PFSK-1 (cell line): ENCODE measurements at regions not wholly inside any gene's neighbourhood (a gene's known extent, or its start where the extent isn't known, plus 50 kb on each side); places are given as distances from the start of the nearest gene placed in this dataset.

ENCODE experiments used
- FOXP2 ChIP-seq: optimal IDR thresholded peaks from 2 replicates; pipeline ENCODE3; 2011; ENCODE audit warnings: borderline replicate concordance, control low read depth, inconsistent platforms; ENCODE audit not compliant: insufficient read depth; ENCODE audit errors: extremely low read length, extremely low read depth
- POLR2AphosphoS5 ChIP-seq: IDR thresholded peaks from 2 replicates; pipeline ENCODE4 v1.6.1; 2012; ENCODE audit warnings: low read depth, mild to moderate bottlenecking, control low read depth, low read length, moderate library complexity
- SIN3A ChIP-seq: IDR thresholded peaks from 2 replicates; pipeline ENCODE4 v1.6.1; 2012; ENCODE audit warnings: mild to moderate bottlenecking, low read length, moderate library complexity, borderline replicate concordance; ENCODE audit not compliant: insufficient read depth
- TAF1 ChIP-seq: IDR thresholded peaks from 2 replicates; pipeline ENCODE4 v1.6.1; 2012; ENCODE audit warnings: low read length, control low read depth, borderline replicate concordance; ENCODE audit not compliant: insufficient read depth
- TF ChIP-seq, protein P1 (sequence below), 2 experiments: IDR thresholded peaks; 2 replicates each; pipeline versions ENCODE4 v1.6.1 to v1.8.0; 2011 to 2012; ENCODE audit warnings: low read depth in 2 of 2, low read length in 2 of 2, control low read depth in 1 of 2, inconsistent platforms in 1 of 2, mild to moderate bottlenecking in 1 of 2, moderate library complexity in 1 of 2; ENCODE audit not compliant: insufficient read depth in 1 of 2

DNA sequence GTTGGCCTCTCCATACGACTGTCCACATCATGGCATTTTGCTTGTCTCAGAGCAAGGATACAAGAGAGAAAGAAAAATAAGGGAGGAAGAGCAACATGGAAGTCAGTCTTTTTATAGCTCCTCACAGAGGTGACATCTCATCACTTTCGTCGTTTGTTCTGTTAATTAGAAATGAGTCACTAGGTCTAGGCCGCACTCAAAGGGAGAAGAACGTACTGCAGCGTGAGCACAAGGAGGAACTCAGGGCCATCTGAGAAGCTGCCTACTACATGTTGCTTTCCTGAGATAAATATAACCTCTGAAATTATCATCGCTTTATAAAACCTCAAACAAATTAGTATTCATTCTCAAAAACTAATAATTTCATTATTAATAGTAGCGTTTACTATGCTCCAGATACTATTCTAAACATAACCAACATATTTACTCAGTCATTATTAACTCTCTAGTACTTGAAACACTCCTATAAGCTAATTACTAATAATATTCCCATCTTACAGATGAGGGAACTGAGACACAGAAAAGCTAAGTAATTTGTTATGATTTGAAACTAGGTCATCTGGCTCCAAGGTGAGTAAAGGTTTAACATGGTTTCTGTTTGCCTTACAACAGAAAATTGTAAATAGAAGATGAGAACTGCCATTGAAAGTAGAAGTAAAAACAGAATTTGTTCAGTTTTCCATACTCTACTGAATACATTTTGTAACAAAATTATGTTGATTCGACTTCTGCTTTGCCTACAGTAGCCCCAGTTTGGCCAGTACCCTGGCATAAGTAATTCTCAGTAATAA, 213.2 kb upstream of the UGT8 start:
- TF ChIP-seq FOXP2 (no peak), POLR2AphosphoS5 (no peak), SIN3A (no peak), TAF1 (no peak)
- TF ChIP-seq, protein P1, sequence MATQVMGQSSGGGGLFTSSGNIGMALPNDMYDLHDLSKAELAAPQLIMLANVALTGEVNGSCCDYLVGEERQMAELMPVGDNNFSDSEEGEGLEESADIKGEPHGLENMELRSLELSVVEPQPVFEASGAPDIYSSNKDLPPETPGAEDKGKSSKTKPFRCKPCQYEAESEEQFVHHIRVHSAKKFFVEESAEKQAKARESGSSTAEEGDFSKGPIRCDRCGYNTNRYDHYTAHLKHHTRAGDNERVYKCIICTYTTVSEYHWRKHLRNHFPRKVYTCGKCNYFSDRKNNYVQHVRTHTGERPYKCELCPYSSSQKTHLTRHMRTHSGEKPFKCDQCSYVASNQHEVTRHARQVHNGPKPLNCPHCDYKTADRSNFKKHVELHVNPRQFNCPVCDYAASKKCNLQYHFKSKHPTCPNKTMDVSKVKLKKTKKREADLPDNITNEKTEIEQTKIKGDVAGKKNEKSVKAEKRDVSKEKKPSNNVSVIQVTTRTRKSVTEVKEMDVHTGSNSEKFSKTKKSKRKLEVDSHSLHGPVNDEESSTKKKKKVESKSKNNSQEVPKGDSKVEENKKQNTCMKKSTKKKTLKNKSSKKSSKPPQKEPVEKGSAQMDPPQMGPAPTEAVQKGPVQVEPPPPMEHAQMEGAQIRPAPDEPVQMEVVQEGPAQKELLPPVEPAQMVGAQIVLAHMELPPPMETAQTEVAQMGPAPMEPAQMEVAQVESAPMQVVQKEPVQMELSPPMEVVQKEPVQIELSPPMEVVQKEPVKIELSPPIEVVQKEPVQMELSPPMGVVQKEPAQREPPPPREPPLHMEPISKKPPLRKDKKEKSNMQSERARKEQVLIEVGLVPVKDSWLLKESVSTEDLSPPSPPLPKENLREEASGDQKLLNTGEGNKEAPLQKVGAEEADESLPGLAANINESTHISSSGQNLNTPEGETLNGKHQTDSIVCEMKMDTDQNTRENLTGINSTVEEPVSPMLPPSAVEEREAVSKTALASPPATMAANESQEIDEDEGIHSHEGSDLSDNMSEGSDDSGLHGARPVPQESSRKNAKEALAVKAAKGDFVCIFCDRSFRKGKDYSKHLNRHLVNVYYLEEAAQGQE (IDR thresholded peaks at IDR 0.05; ENCODE audit: insufficient read depth in 1 of 2, low read depth in 2 of 2, low read length in 2 of 2), result no peak

DNA sequence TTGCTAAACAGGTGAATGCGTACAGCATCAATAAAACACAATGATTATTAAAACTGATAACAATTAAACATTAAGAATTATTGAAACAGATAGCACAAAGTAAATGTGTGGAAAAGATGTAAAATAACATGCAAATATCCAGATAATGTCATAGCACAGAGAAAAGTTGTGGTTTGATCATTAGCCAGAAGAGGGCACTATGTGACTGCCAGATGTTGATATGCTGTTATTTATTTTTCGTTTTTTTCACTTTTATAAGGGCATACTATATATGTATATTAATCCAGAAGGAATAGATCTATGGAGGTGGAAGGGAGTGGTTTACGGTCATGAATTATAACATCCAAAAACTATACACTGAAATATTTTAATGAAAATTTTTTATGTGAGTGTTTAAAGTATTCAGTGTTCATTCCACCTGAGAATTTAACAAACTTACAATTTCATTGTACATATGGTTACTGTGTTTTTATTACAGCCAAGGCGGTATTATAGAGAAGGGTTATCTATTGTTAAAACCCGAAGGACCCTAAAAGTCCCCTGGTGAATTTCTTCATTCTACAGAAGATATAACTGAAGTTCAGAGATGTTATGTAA, 211.9 kb upstream of the UGT8 start:
- no peak for TF ChIP-seq SIN3A
- TF ChIP-seq TAF1, result no peak
- TF ChIP-seq POLR2AphosphoS5, result no peak
- TF ChIP-seq FOXP2, result no peak
- TF ChIP-seq, protein P1 (IDR thresholded peaks at IDR 0.05; ENCODE audit: insufficient read depth in 1 of 2, low read depth in 2 of 2, low read length in 2 of 2), result no peak

DNA sequence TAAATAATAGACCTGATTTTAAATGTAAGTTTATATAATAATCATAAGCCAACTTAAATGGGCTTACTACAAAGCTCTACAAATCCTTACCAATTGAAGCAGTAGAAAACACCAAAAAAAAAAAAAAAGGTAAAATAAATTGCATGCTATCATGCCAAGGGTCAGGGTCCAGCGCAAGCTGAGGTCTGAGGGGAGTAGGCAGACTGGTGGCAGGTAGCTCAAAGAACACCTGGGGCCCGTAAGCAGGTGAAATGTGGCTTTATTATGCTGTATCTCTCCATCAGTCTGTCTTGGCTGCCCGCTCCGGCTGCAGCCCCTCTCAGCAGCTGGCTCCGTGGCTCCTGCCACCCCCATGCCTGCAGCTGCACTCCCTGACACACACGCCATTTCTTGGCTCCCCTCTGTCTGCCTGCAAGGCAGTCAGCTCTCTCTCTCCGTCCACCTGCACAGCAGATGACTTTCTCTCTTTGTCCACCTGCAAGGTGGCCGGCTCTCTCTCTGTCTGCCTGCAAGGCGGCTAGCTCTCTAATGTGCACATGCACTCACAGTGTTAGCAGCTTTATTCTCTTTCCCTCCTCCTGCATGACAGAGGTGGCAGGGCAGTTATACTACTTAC, 209.4 kb upstream of the UGT8 start:
- TF ChIP-seq, protein P1 (IDR thresholded peaks at IDR 0.05; ENCODE audit: insufficient read depth in 1 of 2, low read depth in 2 of 2, low read length in 2 of 2), result no peak
- TF ChIP-seq SIN3A, result no peak
- no peak for TF ChIP-seq FOXP2
- no peak for TF ChIP-seq POLR2AphosphoS5
- TF ChIP-seq TAF1, result no peak

DNA sequence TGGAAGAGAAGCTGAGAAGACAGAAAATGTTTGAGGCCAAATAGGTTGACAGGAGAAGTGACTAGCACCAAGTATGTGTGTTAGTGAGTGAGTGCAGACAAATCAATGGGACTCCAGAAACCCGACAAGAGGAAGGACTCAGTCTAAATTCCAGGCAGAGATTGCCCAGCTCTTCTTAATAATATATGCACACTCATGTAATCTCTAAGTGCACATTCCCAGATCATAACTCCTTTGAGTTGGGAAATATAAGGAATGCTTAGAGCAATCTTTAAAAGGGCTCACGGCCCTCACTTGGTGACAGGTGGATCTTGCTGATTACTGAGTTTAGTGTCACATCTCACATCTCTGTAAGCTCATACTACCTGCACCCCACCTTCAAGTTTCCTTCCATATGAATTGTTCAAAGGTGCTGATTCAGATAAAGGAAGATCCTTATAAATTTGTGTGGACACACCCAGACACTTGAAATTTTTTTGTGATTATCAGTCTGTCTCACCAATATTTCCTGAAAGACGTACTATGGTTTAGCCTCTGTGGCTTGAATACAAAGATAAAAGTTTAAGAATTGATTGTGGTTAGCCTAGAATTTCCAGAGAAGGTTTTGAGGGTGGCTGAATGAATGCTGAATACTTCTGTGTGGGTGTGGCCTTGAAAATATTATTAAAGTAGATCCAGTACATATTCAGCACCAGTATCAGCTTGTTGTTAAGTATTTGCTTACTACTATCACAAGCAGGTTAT, 205.1 kb upstream of the UGT8 start:
- TF ChIP-seq FOXP2 (no peak), TAF1 (no peak), POLR2AphosphoS5 (no peak), SIN3A (no peak)
- TF ChIP-seq, protein P1 (IDR thresholded peaks at IDR 0.05; ENCODE audit: insufficient read depth in 1 of 2, low read depth in 2 of 2, low read length in 2 of 2), result no peak
